HepG2 (cell line): ENCODE measurements at regions not wholly inside any gene's neighbourhood (a gene's known extent, or its start where the extent isn't known, plus 50 kb on each side); places are given as distances from the start of the nearest gene placed in this dataset.

Experiments used
- EP300 ChIP-seq, 3 experiments: sonication (generic) in 1 of 3; formaldehyde crosslinking in 1 of 3; IDR thresholded peaks; 2 replicates each; pipeline versions ENCODE4 v1.5.1 to v1.6.1; 2011 to 2020; ENCODE audit warnings: low read depth in 2 of 3, low read length in 2 of 3, borderline replicate concordance in 1 of 3, improper control_type of control experiment in 1 of 3, mild to moderate bottlenecking in 1 of 3, missing genetic modification reagents in 1 of 3, moderate library complexity in 1 of 3
- ZNF160 ChIP-seq: sonication (generic); formaldehyde crosslinking; IDR thresholded peaks from 2 replicates; pipeline ENCODE4 v1.8.0; 2022; ENCODE audit warnings: mild to moderate bottlenecking, inconsistent platforms, missing genetic modification reagents

DNA sequence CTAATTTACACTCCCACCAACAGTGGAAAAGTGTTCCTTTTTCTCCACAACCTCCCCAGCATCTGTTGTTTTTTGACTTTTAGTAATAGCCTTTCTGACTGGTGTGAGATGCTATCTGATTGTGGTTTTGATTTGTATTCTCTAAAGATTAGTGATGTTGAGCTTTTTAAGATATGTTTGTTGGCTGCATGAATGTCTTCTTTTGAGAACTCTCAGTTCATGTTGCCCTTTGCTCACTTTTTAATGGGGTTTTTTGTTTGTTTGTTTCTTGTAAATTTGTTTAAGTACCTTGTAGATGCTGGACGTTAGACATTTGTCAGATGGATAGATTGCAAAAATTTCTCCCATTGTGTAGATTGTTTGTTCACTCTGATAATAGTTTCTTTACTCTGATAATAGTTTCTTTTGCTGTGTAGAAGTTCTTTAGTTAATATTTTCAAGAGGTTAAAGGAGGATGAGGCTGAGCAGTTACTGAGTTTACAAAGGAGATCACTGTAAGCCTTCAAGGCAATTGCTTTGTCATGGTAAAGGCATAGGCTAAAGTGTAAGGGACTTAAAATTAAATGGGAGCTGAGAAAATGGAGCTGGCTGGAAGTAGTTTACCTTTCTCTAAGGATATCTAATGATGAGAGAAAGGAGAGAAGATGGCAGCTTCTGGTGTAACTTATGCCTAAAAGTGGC, 323.4 kb downstream of the PCDH7 start:
- TF ChIP-seq ZNF160 (CRISPR knock-in tag) (no peak), EP300 (IDR thresholded peaks at IDR 0.05; ENCODE audit: low read depth in 2 of 2, low read length in 2 of 2) (no peak), EP300 (CRISPR knock-in tag; IDR thresholded peaks at IDR 0.05; ENCODE audit: borderline replicate concordance) (no peak)
